Vagina (tissue), 2 donors: ENCODE measurements at regions not wholly inside any gene's neighbourhood (a gene's known extent, or its start where the extent isn't known, plus 50 kb on each side); places are given as distances from the start of the nearest gene placed in this dataset.

Experiments
- POLR2A ChIP-seq, 2 donors: fragments of 450-650 bp; IDR thresholded peaks; one replicate each; pipeline ENCODE4 v1.6.1; 2017; ENCODE audit warnings: antibody characterized with exemption in 2 of 2, mild to moderate bottlenecking in 2 of 2, moderate library complexity in 2 of 2
- TF ChIP-seq, protein P1 (sequence below), 3 experiments: fragments of 450-650 bp in 2 of 3; fragments of 200-600 bp in 1 of 3; sonication (generic) in 1 of 3; IDR thresholded peaks; one replicate each; pipeline ENCODE4 v1.5.1; 2017 to 2019; ENCODE audit warnings: antibody characterized with exemption in 3 of 3, mild to moderate bottlenecking in 2 of 3, moderate library complexity in 2 of 3

- TF ChIP-seq, protein P1, sequence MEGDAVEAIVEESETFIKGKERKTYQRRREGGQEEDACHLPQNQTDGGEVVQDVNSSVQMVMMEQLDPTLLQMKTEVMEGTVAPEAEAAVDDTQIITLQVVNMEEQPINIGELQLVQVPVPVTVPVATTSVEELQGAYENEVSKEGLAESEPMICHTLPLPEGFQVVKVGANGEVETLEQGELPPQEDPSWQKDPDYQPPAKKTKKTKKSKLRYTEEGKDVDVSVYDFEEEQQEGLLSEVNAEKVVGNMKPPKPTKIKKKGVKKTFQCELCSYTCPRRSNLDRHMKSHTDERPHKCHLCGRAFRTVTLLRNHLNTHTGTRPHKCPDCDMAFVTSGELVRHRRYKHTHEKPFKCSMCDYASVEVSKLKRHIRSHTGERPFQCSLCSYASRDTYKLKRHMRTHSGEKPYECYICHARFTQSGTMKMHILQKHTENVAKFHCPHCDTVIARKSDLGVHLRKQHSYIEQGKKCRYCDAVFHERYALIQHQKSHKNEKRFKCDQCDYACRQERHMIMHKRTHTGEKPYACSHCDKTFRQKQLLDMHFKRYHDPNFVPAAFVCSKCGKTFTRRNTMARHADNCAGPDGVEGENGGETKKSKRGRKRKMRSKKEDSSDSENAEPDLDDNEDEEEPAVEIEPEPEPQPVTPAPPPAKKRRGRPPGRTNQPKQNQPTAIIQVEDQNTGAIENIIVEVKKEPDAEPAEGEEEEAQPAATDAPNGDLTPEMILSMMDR (IDR thresholded peaks at IDR 0.05): no peak
- no peak for TF ChIP-seq POLR2A (IDR thresholded peaks at IDR 0.05)
These were observed 263.3 kb downstream of the COG6 start for GRCh38 chr13:39918620-39919236.
